Caco-2 (cell line): ENCODE measurements at regions not wholly inside any gene's neighbourhood (a gene's known extent, or its start where the extent isn't known, plus 50 kb on each side); places are given as distances from the start of the nearest gene placed in this dataset.

ENCODE experiments used
- BruUV-seq: library from RNA; stranded (reverse); fragments of 400-500 nt; replicated peaks from 2 replicates; lab custom pipeline; 2021; lab: Mats Ljungman, UMichigan
- CTCF ChIA-PET: fragments of 300-600 bp; sonication (Branson Sonifier 250); formaldehyde crosslinking; loops from one replicate; lab custom pipeline; 2022; ENCODE audit warnings: antibody characterized with exemption; lab: Charles Lee
- POLR2A ChIA-PET: fragments of 300-600 bp; sonication (Branson Sonifier 250); formaldehyde crosslinking; loops from one replicate; lab custom pipeline; 2022; ENCODE audit warnings: antibody characterized with exemption; lab: Charles Lee
- DNase-seq, 2 experiments: peaks; one replicate each; pipeline versions ENCODE4 v3.0.0 to v3.0.0-alpha.2; 2020 to 2022
- H3K27me3 ChIP-seq: replicated peaks from 2 replicates; pipeline ENCODE4 v1.6.0; 2011; ENCODE audit warnings: low read length; ENCODE audit not compliant: control insufficient read depth, insufficient read depth
- H3K36me3 ChIP-seq: 2 replicates; pipeline ENCODE4 v1.5.1; 2011; ENCODE audit warnings: low read length; ENCODE audit not compliant: control insufficient read depth, insufficient read depth
- H3K4me1 ChIP-seq: fragments of 250-450 bp; sonication (Bioruptor Pico); 2 replicates; pipeline ENCODE4 v1.5.1; 2020; ENCODE audit warnings: mild to moderate bottlenecking
- H3K4me3 ChIP-seq: 2 replicates; pipeline ENCODE4 v1.5.1; 2011; ENCODE audit warnings: low read depth, mild to moderate bottlenecking, control low read depth, low read length
- H3K9me3 ChIP-seq: fragments of 250-450 bp; sonication (Bioruptor Pico); 2 replicates; pipeline ENCODE4 v1.5.1; 2020; ENCODE audit warnings: mild to moderate bottlenecking, moderate library complexity
- H3K27ac Mint-ChIP-seq: one replicate; pipeline ENCODE4 v1.8.0; 2022; ENCODE audit warnings: mixed read lengths; ENCODE audit not compliant: unreplicated experiment
- H3K27me3 Mint-ChIP-seq: one replicate; pipeline ENCODE4 v1.8.0; 2022; ENCODE audit warnings: mixed read lengths; ENCODE audit not compliant: insufficient read depth, unreplicated experiment
- H3K36me3 Mint-ChIP-seq: one replicate; pipeline ENCODE4 v1.8.0; 2022; ENCODE audit warnings: mild to moderate bottlenecking, mixed read lengths; ENCODE audit not compliant: insufficient read depth, unreplicated experiment
- H3K4me1 Mint-ChIP-seq: one replicate; pipeline ENCODE4 v1.8.0; 2022; ENCODE audit warnings: low read depth, mixed read lengths; ENCODE audit not compliant: unreplicated experiment
- H3K4me3 Mint-ChIP-seq: one replicate; pipeline ENCODE4 v1.8.0; 2022; ENCODE audit warnings: mild to moderate bottlenecking, moderate library complexity, mixed read lengths; ENCODE audit not compliant: unreplicated experiment
- H3K9me3 Mint-ChIP-seq: one replicate; pipeline ENCODE4 v1.8.0; 2022; ENCODE audit warnings: mixed read lengths; ENCODE audit not compliant: unreplicated experiment
- intact Hi-C: fragments of 100-400 bp; cut with micrococcal nuclease; formaldehyde crosslinking; loops from one replicate; pipeline ENCODE4 v1.10.0; 2022; ENCODE audit not compliant: unreplicated experiment
- TF ChIP-seq, protein P1 (sequence below), 2 experiments: fragments of 200-600 bp in 1 of 2; IDR thresholded peaks; 1 replicate in 1 of 2; 2 replicates in 1 of 2; pipeline versions ENCODE4 v1.5.1 to v1.8.0; 2011 to 2022; ENCODE audit warnings: antibody characterized with exemption in 1 of 2, control low read depth in 1 of 2, inconsistent platforms in 1 of 2, low read depth in 1 of 2, low read length in 1 of 2, mild to moderate bottlenecking in 1 of 2, moderate library complexity in 1 of 2; ENCODE audit not compliant: insufficient read depth in 1 of 2, severe bottlenecking in 1 of 2, unreplicated experiment in 1 of 2

DNA sequence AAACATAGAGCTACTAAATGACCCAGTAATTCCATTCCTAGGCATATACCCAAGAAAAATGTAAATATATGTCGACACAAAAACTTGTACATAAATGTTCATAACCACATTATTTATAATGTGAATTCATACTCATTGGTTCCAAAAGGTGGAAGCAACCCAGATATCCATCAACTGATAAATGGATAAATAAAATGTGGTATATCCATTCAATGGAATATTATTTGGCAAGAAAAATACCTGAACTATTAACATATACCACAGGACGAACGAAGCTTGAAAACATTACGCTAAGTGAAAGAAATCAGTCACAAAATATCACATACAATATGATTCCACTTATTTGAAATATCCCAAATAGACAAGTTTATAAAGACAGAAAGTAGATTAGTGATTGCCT is 99.0 kb upstream of the SOX5 start:
- Histone ChIP-seq H3K9me3 (0 out of 2 replicates have a peak, but pooled peaks cover 6% of the 10 kb centered on the region), H3K4me1 (peaks cover 20% of the 10 kb centered on the region), H3K36me3 (no peaks in the 10 kb centered on the region), H3K27me3 (no peaks in the 10 kb centered on the region), H3K4me3 (no peak overlapping the region)
- Mint-ChIP-seq H3K27ac (no peak overlapping the region), H3K9me3 (no peaks in the 10 kb centered on the region), H3K36me3 (no peaks in the 10 kb centered on the region), H3K4me3 (no peak overlapping the region), H3K4me1 (peaks cover 11% of the 10 kb centered on the region), H3K27me3 (no peaks in the 10 kb centered on the region)
- ChIA-PET CTCF (no interaction called here), POLR2A (no interaction called here)
- no peak for DNase-seq
- no TSS peak for BruUV-seq
- TF ChIP-seq, protein P1, sequence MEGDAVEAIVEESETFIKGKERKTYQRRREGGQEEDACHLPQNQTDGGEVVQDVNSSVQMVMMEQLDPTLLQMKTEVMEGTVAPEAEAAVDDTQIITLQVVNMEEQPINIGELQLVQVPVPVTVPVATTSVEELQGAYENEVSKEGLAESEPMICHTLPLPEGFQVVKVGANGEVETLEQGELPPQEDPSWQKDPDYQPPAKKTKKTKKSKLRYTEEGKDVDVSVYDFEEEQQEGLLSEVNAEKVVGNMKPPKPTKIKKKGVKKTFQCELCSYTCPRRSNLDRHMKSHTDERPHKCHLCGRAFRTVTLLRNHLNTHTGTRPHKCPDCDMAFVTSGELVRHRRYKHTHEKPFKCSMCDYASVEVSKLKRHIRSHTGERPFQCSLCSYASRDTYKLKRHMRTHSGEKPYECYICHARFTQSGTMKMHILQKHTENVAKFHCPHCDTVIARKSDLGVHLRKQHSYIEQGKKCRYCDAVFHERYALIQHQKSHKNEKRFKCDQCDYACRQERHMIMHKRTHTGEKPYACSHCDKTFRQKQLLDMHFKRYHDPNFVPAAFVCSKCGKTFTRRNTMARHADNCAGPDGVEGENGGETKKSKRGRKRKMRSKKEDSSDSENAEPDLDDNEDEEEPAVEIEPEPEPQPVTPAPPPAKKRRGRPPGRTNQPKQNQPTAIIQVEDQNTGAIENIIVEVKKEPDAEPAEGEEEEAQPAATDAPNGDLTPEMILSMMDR (IDR thresholded peaks at IDR 0.05; ENCODE audit: insufficient read depth in 1 of 2, low read depth in 1 of 2, low read length in 1 of 2, severe bottlenecking in 1 of 2, unreplicated experiment in 1 of 2) = no peak
- intact Hi-C loops = no loop called here

DNA sequence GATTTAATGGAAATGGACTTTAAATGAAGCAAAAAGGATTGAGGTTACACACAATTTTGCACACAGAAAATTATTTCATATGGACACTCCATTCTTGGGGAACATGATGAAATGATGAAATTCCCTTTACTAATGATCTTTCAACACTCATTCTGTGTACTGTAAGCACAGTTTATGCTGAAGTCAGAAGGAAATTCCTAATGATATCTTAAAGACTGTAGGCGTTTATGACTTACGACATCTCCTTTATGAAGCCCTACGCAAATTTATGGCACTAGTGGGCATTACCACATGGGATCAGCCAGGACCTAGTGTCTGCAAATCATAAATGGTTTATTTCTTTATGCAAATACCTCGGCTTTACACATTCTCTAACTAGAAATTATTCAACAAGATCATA is 97.9 kb upstream of the SOX5 start:
- DNase-seq = no peak
- no peaks in the 10 kb centered on the region for H3K9me3 Mint-ChIP-seq
- H3K27me3 Mint-ChIP-seq = no peaks in the 10 kb centered on the region
- no peak overlapping the region for H3K27ac Mint-ChIP-seq
- H3K36me3 Mint-ChIP-seq = no peaks in the 10 kb centered on the region
- H3K4me1 Mint-ChIP-seq = peaks cover 11% of the 10 kb centered on the region
- POLR2A ChIA-PET = no interaction called here
- intact Hi-C loops = no loop called here
- no peak overlapping the region for H3K4me3 ChIP-seq
- H3K9me3 ChIP-seq = 0 out of 2 replicates have a peak, but pooled peaks cover 6% of the 10 kb centered on the region
- H3K36me3 ChIP-seq = no peaks in the 10 kb centered on the region
- H3K4me3 Mint-ChIP-seq = no peak overlapping the region
- H3K4me1 ChIP-seq = peaks cover 19% of the 10 kb centered on the region
- TF ChIP-seq, protein P1 (IDR thresholded peaks at IDR 0.05; ENCODE audit: insufficient read depth in 1 of 2, low read depth in 1 of 2, low read length in 1 of 2, severe bottlenecking in 1 of 2, unreplicated experiment in 1 of 2) = no peak
- CTCF ChIA-PET = no interaction called here
- H3K27me3 ChIP-seq = no peaks in the 10 kb centered on the region
- BruUV-seq = no TSS peak

DNA sequence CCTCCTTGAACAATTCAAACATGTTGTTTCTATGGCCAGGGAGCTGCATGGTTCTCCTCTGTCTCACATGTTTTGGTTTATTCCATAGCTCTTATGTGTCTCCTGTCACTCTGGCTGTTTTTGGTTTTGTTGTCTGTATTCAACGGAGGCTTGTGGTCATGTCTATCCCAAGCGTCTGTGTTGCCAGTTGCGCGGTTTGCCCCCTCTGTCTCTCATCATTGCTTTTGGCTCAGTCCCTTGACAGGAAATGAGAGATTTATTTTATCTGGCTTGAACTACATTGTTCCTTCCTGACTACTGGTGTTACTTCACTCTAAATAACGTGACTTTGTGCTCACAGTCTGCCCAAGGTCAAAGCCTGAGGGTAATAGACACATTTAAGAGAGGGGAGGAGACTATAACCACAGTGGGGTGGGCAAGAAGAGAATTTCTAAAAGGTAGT is 96.4 kb upstream of the SOX5 start:
- H3K4me1 ChIP-seq = peaks cover 19% of the 10 kb centered on the region
- peaks cover 11% of the 10 kb centered on the region for H3K4me1 Mint-ChIP-seq
- no peak overlapping the region for H3K4me3 Mint-ChIP-seq
- intact Hi-C loops = no loop called here
- H3K4me3 ChIP-seq = no peak overlapping the region
- no peaks in the 10 kb centered on the region for H3K36me3 Mint-ChIP-seq
- no peaks in the 10 kb centered on the region for H3K27me3 ChIP-seq
- ChIA-PET POLR2A (no interaction called here), CTCF (no interaction called here)
- BruUV-seq = no TSS peak
- TF ChIP-seq, protein P1 (IDR thresholded peaks at IDR 0.05; ENCODE audit: insufficient read depth in 1 of 2, low read depth in 1 of 2, low read length in 1 of 2, severe bottlenecking in 1 of 2, unreplicated experiment in 1 of 2) = no peak
- no peaks in the 10 kb centered on the region for H3K9me3 Mint-ChIP-seq
- no peak overlapping the region for H3K27ac Mint-ChIP-seq
- no peak for DNase-seq
- H3K9me3 ChIP-seq = 0 out of 2 replicates have a peak, but pooled peaks cover 6% of the 10 kb centered on the region
- H3K27me3 Mint-ChIP-seq = no peaks in the 10 kb centered on the region
- H3K36me3 ChIP-seq = no peaks in the 10 kb centered on the region
